ENCODE measurements at regions not wholly inside any gene's neighbourhood (a gene's known extent, or its start where the extent isn't known, plus 50 kb on each side); places are given as distances from the start of the nearest gene placed in this dataset.

DNA sequence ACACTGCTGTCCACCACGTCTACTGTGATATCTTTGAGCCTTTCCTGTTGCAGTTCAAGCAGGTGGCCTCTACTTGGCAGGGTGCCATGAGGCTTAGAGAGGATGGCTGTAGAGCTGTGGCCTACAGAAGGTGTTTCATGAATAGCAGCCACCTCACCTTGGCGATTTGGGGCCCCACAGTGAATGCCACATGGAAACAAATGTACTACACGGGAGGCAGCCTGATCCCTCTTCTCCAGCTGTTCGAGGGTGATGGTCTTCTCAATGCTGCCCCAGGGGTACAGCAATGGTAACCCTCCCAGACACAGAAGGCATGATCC lies 70.7 kb downstream of the FAM43A start:
- no TSS peak for BruUV-seq (replicated peaks)
- ChIA-PET POLR2A (no interaction called here), CTCF (no interaction called here)
- in situ Hi-C loops (cut with HindIII; ENCODE audit: low pct_unique_long_range_greater_than_20kb, low sequenced_read_pairs) (no loop called here), intact Hi-C loops (cut with micrococcal nuclease; ENCODE audit: unreplicated experiment) (no loop called here)
- TF ChIP-seq, protein P1, sequence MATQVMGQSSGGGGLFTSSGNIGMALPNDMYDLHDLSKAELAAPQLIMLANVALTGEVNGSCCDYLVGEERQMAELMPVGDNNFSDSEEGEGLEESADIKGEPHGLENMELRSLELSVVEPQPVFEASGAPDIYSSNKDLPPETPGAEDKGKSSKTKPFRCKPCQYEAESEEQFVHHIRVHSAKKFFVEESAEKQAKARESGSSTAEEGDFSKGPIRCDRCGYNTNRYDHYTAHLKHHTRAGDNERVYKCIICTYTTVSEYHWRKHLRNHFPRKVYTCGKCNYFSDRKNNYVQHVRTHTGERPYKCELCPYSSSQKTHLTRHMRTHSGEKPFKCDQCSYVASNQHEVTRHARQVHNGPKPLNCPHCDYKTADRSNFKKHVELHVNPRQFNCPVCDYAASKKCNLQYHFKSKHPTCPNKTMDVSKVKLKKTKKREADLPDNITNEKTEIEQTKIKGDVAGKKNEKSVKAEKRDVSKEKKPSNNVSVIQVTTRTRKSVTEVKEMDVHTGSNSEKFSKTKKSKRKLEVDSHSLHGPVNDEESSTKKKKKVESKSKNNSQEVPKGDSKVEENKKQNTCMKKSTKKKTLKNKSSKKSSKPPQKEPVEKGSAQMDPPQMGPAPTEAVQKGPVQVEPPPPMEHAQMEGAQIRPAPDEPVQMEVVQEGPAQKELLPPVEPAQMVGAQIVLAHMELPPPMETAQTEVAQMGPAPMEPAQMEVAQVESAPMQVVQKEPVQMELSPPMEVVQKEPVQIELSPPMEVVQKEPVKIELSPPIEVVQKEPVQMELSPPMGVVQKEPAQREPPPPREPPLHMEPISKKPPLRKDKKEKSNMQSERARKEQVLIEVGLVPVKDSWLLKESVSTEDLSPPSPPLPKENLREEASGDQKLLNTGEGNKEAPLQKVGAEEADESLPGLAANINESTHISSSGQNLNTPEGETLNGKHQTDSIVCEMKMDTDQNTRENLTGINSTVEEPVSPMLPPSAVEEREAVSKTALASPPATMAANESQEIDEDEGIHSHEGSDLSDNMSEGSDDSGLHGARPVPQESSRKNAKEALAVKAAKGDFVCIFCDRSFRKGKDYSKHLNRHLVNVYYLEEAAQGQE (IDR thresholded peaks at IDR 0.05; ENCODE audit: insufficient read depth in 1 of 2, low read depth in 2 of 2, low read length in 1 of 2), result no peak
- TF ChIP-seq, protein P2, sequence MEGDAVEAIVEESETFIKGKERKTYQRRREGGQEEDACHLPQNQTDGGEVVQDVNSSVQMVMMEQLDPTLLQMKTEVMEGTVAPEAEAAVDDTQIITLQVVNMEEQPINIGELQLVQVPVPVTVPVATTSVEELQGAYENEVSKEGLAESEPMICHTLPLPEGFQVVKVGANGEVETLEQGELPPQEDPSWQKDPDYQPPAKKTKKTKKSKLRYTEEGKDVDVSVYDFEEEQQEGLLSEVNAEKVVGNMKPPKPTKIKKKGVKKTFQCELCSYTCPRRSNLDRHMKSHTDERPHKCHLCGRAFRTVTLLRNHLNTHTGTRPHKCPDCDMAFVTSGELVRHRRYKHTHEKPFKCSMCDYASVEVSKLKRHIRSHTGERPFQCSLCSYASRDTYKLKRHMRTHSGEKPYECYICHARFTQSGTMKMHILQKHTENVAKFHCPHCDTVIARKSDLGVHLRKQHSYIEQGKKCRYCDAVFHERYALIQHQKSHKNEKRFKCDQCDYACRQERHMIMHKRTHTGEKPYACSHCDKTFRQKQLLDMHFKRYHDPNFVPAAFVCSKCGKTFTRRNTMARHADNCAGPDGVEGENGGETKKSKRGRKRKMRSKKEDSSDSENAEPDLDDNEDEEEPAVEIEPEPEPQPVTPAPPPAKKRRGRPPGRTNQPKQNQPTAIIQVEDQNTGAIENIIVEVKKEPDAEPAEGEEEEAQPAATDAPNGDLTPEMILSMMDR (IDR thresholded peaks at IDR 0.05), result no peak
- TF ChIP-seq SIN3A (IDR thresholded peaks at IDR 0.05; ENCODE audit: borderline replicate concordance, insufficient read depth, low read depth, low read length) (no peak), POLR2AphosphoS5 (IDR thresholded peaks at IDR 0.05; ENCODE audit: low read depth, low read length) (no peak)
- ATAC-seq (no peak), DNase-seq (ENCODE audit: low read depth, low spot score) (no peak)
- Histone ChIP-seq H3K27ac (ENCODE audit: low read length) (no peak overlapping the region), H3K9me3 (ENCODE audit: control insufficient read depth, insufficient read depth, low read depth, low read length) (no peaks in the 10 kb centered on the region), H3K4me3 (ENCODE audit: low read depth in 2 of 2, low read length in 2 of 2) (no peak overlapping the region), H3K4me1 (ENCODE audit: control insufficient read depth, insufficient read depth, low read length) (no peaks in the 10 kb centered on the region), H3K36me3 (ENCODE audit: control insufficient read depth, insufficient read depth, low read length) (no peaks in the 10 kb centered on the region), H3K27me3 (ENCODE audit: control insufficient read depth, insufficient read depth, low read length) (no peaks in the 10 kb centered on the region)

DNA sequence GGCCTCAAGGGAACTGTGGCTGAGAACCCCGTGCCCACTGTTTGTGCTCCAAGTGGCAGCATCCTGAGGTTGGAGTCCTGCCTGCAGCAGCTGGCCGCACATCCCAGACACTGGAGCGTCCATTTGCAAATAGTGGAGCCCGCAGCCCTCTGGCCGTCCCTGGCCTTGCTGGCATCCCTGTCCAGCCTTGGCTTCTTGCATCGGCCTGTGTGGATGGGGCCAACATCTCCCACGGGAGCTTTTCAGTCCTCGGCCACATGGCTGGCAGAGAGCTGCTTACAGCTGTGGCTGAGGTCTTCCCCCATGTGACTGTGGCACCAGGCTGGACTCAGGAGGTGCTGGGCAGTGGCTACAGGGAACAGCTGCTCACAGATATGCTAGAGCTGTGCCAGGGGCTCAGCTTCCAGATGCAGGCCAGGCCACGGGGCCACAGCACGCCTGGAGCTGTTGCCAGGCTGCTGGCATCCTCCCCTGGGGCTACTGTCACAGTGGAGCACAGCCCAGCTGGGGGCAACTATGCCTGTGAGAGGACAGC lies 71.2 kb downstream of the FAM43A start:
- Histone ChIP-seq H3K4me1 (ENCODE audit: control insufficient read depth, insufficient read depth, low read length) (no peaks in the 10 kb centered on the region), H3K27me3 (ENCODE audit: control insufficient read depth, insufficient read depth, low read length) (no peaks in the 10 kb centered on the region), H3K4me3 (ENCODE audit: low read depth in 2 of 2, low read length in 2 of 2) (no peak overlapping the region), H3K27ac (ENCODE audit: low read length) (no peak overlapping the region), H3K9me3 (ENCODE audit: control insufficient read depth, insufficient read depth, low read depth, low read length) (no peaks in the 10 kb centered on the region), H3K36me3 (ENCODE audit: control insufficient read depth, insufficient read depth, low read length) (no peaks in the 10 kb centered on the region)
- ATAC-seq (no peak), DNase-seq (ENCODE audit: low read depth, low spot score) (no peak)
- ChIA-PET POLR2A (no interaction called here), CTCF (no interaction called here)
- TF ChIP-seq, protein P2 (IDR thresholded peaks at IDR 0.05), result no peak
- TF ChIP-seq, protein P1 (IDR thresholded peaks at IDR 0.05; ENCODE audit: insufficient read depth in 1 of 2, low read depth in 2 of 2, low read length in 1 of 2), result no peak
- TF ChIP-seq SIN3A (IDR thresholded peaks at IDR 0.05; ENCODE audit: borderline replicate concordance, insufficient read depth, low read depth, low read length) (no peak), TCF7L2 (IDR thresholded peaks at IDR 0.05; ENCODE audit: low read depth, low read length) (no peak), POLR2AphosphoS5 (IDR thresholded peaks at IDR 0.05; ENCODE audit: low read depth, low read length) (no peak)
- BruUV-seq (replicated peaks), result no TSS peak
- in situ Hi-C loops (cut with HindIII; ENCODE audit: low pct_unique_long_range_greater_than_20kb, low sequenced_read_pairs), result no loop called here
- intact Hi-C loops (cut with micrococcal nuclease; ENCODE audit: unreplicated experiment), result no loop called here

All from Panc1 (cell line).